ENCODE measurements at regions not wholly inside any gene's neighbourhood (a gene's known extent, or its start where the extent isn't known, plus 50 kb on each side); places are given as distances from the start of the nearest gene placed in this dataset.

DNA sequence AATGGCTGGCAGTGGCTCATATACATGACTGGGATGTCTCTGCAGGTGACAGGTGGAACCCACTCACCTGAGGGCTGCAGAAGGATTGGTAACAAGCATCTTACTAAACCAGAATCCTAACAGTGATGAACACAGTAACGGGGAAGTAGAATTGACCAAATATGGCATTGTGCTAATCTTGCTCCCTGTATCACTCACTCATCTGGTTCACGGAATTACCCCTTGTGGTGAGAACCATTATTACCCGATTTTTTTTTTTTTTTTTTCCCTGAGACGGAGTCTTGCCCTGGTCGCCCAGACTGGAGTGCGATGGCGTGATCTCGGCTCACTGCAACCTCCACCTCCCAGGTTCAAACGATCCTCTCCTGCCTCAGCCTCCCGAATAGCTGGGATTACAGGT lies 69.5 kb downstream of the PTPRS start:
- DNase-seq (ENCODE audit: low read depth in 1 of 2, low spot score in 1 of 2): no peak
- TF ChIP-seq, protein P1, sequence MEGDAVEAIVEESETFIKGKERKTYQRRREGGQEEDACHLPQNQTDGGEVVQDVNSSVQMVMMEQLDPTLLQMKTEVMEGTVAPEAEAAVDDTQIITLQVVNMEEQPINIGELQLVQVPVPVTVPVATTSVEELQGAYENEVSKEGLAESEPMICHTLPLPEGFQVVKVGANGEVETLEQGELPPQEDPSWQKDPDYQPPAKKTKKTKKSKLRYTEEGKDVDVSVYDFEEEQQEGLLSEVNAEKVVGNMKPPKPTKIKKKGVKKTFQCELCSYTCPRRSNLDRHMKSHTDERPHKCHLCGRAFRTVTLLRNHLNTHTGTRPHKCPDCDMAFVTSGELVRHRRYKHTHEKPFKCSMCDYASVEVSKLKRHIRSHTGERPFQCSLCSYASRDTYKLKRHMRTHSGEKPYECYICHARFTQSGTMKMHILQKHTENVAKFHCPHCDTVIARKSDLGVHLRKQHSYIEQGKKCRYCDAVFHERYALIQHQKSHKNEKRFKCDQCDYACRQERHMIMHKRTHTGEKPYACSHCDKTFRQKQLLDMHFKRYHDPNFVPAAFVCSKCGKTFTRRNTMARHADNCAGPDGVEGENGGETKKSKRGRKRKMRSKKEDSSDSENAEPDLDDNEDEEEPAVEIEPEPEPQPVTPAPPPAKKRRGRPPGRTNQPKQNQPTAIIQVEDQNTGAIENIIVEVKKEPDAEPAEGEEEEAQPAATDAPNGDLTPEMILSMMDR (IDR thresholded peaks at IDR 0.05; ENCODE audit: insufficient read depth, low read length): no peak
- no peak for TF ChIP-seq SPI1 (IDR thresholded peaks at IDR 0.05; ENCODE audit: borderline replicate concordance, low read depth)
- TF ChIP-seq POLR2AphosphoS5 (IDR thresholded peaks at IDR 0.05; ENCODE audit: low read depth): no peak
- TF ChIP-seq, protein P2, sequence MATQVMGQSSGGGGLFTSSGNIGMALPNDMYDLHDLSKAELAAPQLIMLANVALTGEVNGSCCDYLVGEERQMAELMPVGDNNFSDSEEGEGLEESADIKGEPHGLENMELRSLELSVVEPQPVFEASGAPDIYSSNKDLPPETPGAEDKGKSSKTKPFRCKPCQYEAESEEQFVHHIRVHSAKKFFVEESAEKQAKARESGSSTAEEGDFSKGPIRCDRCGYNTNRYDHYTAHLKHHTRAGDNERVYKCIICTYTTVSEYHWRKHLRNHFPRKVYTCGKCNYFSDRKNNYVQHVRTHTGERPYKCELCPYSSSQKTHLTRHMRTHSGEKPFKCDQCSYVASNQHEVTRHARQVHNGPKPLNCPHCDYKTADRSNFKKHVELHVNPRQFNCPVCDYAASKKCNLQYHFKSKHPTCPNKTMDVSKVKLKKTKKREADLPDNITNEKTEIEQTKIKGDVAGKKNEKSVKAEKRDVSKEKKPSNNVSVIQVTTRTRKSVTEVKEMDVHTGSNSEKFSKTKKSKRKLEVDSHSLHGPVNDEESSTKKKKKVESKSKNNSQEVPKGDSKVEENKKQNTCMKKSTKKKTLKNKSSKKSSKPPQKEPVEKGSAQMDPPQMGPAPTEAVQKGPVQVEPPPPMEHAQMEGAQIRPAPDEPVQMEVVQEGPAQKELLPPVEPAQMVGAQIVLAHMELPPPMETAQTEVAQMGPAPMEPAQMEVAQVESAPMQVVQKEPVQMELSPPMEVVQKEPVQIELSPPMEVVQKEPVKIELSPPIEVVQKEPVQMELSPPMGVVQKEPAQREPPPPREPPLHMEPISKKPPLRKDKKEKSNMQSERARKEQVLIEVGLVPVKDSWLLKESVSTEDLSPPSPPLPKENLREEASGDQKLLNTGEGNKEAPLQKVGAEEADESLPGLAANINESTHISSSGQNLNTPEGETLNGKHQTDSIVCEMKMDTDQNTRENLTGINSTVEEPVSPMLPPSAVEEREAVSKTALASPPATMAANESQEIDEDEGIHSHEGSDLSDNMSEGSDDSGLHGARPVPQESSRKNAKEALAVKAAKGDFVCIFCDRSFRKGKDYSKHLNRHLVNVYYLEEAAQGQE (IDR thresholded peaks at IDR 0.05; ENCODE audit: insufficient replicate concordance, low read depth): no peak
- TF ChIP-seq GABPA (IDR thresholded peaks at IDR 0.05; ENCODE audit: low read depth): no peak
- Histone ChIP-seq H3K4me3 (replicated peaks; ENCODE audit: insufficient read depth, low read length) (no peak overlapping the region), H3K27me3 (ENCODE audit: insufficient read depth, poor library complexity, severe bottlenecking) (no peaks in the 10 kb centered on the region), H3K27ac (replicated peaks) (no peak overlapping the region)

DNA sequence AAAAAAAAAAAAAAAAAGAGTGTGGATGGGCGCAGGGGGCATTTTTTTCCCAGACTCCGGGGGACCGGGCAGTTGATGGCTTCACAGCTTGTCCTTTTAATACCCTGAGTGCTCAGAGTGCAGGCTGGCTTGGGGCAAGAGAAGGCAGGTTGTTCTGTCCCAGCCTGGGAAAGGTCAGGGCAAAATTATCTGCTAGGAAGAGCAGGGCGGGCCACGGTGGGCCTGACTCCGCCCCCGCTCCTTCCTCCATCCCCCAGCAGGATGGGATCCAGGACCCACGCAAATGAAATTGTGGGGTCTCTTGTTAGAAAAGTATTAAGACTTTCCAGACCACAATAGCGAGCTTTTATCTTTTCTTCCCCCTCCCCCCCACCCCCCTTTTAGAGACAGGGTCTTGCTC lies 70.7 kb downstream of the PTPRS start:
- no peak for TF ChIP-seq SPI1 (IDR thresholded peaks at IDR 0.05; ENCODE audit: borderline replicate concordance, low read depth)
- TF ChIP-seq, protein P1 (IDR thresholded peaks at IDR 0.05; ENCODE audit: insufficient read depth, low read length): no peak
- TF ChIP-seq GABPA (IDR thresholded peaks at IDR 0.05; ENCODE audit: low read depth): no peak
- no peak for TF ChIP-seq POLR2AphosphoS5 (IDR thresholded peaks at IDR 0.05; ENCODE audit: low read depth)
- TF ChIP-seq, protein P2 (IDR thresholded peaks at IDR 0.05; ENCODE audit: insufficient replicate concordance, low read depth): no peak
- H3K4me3 ChIP-seq (replicated peaks; ENCODE audit: insufficient read depth, low read length): no peak overlapping the region
- H3K27ac ChIP-seq (replicated peaks): no peak overlapping the region
- DNase-seq (ENCODE audit: low read depth in 1 of 2, low spot score in 1 of 2): no peak
- H3K27me3 ChIP-seq (ENCODE audit: insufficient read depth, poor library complexity, severe bottlenecking): no peaks in the 10 kb centered on the region

DNA sequence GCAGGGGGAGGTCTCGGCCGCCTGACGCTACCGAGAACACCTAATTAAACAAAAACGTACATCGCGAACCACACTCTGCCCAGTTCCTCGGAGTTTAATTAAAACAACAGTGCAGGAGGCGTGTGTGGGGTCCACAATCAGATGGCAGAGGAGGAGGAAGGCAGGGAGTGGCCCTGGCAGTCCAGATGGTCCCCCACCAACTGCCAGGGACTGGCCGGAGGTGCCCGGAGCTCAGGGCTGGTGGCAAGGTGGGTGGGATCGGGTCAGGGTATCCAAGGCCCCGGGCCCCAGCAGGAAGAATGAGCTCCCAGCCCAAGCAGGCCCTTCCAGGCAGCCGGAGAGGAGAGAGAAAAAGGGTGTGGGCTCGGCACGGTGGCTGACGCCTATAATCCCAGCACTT lies 71.3 kb downstream of the PTPRS start:
- no peak overlapping the region for H3K27ac ChIP-seq (replicated peaks)

More for the DNA sequence above, 71.3 kb downstream of the PTPRS start:
- Histone ChIP-seq H3K4me3 (replicated peaks; ENCODE audit: insufficient read depth, low read length) (no peak overlapping the region), H3K27me3 (ENCODE audit: insufficient read depth, poor library complexity, severe bottlenecking) (no peaks in the 10 kb centered on the region)
- DNase-seq (ENCODE audit: low read depth in 1 of 2, low spot score in 1 of 2): no peak
- TF ChIP-seq, protein P2 (IDR thresholded peaks at IDR 0.05; ENCODE audit: insufficient replicate concordance, low read depth): no peak
- TF ChIP-seq SPI1 (IDR thresholded peaks at IDR 0.05; ENCODE audit: borderline replicate concordance, low read depth): no peak
- TF ChIP-seq, protein P1 (IDR thresholded peaks at IDR 0.05; ENCODE audit: insufficient read depth, low read length): no peak
- TF ChIP-seq GABPA (IDR thresholded peaks at IDR 0.05; ENCODE audit: low read depth): no peak
- no peak for TF ChIP-seq POLR2AphosphoS5 (IDR thresholded peaks at IDR 0.05; ENCODE audit: low read depth)
